ENCODE measurements at regions not wholly inside any gene's neighbourhood (a gene's known extent, or its start where the extent isn't known, plus 50 kb on each side); places are given as distances from the start of the nearest gene placed in this dataset.

- TF ChIP-seq, protein P1, sequence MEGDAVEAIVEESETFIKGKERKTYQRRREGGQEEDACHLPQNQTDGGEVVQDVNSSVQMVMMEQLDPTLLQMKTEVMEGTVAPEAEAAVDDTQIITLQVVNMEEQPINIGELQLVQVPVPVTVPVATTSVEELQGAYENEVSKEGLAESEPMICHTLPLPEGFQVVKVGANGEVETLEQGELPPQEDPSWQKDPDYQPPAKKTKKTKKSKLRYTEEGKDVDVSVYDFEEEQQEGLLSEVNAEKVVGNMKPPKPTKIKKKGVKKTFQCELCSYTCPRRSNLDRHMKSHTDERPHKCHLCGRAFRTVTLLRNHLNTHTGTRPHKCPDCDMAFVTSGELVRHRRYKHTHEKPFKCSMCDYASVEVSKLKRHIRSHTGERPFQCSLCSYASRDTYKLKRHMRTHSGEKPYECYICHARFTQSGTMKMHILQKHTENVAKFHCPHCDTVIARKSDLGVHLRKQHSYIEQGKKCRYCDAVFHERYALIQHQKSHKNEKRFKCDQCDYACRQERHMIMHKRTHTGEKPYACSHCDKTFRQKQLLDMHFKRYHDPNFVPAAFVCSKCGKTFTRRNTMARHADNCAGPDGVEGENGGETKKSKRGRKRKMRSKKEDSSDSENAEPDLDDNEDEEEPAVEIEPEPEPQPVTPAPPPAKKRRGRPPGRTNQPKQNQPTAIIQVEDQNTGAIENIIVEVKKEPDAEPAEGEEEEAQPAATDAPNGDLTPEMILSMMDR (IDR thresholded peaks at IDR 0.05), result no peak
- no peak for TF ChIP-seq POLR2A (IDR thresholded peaks at IDR 0.05)
- no peak for TF ChIP-seq POLR2AphosphoS5 (IDR thresholded peaks at IDR 0.05)
Measured at GRCh38 chr9:18092138-18092537, 381.8 kb upstream of the ADAMTSL1 start.
